Ascending aorta (tissue), 2 donors: ENCODE measurements at regions not wholly inside any gene's neighbourhood (a gene's known extent, or its start where the extent isn't known, plus 50 kb on each side); places are given as distances from the start of the nearest gene placed in this dataset.

ENCODE experiments used
- DNase-seq, 2 donors: peaks; one replicate each; pipeline ENCODE4 v3.0.0-alpha.2; 2019; ENCODE audit warnings: low spot score in 2 of 2
- H3K27ac ChIP-seq, 2 donors: fragments of 200-600 bp; sonication (generic); one replicate each; pipeline ENCODE4 v1.5.1; 2016 to 2017; ENCODE audit warnings: mild to moderate bottlenecking in 1 of 2
- H3K27me3 ChIP-seq: fragments of 200-600 bp; sonication (generic); one replicate; pipeline ENCODE4 v1.5.1; 2017
- H3K36me3 ChIP-seq, 2 donors: fragments of 200-600 bp; sonication (generic); one replicate each; pipeline ENCODE4 v1.5.1; 2016
- H3K4me1 ChIP-seq, 2 donors: fragments of 200-600 bp; sonication (generic); one replicate each; pipeline ENCODE4 v1.5.1; 2016 to 2017; ENCODE audit warnings: mild to moderate bottlenecking in 1 of 2
- H3K4me3 ChIP-seq, 2 donors: fragments of 200-600 bp; sonication (generic); one replicate each; pipeline ENCODE4 v1.5.1; 2016 to 2017; ENCODE audit warnings: mild to moderate bottlenecking in 1 of 2
- H3K9me3 ChIP-seq, 2 donors: fragments of 200-600 bp; sonication (generic); one replicate each; pipeline ENCODE4 v1.5.1; 2016
- CTCF ChIP-seq, 3 experiments: fragments of 200-600 bp in 2 of 3; fragments of 450-650 bp in 1 of 3; sonication (generic) in 2 of 3; IDR thresholded peaks; one replicate each; pipeline ENCODE4 v1.5.1; 2016 to 2019; ENCODE audit warnings: antibody characterized with exemption in 3 of 3, mild to moderate bottlenecking in 1 of 3, moderate library complexity in 1 of 3
- intact Hi-C: fragments of 100-400 bp; cut with DNase I; formaldehyde crosslinking; loops from one replicate; pipeline ENCODE4 v1.15.1; 2023

GRCh38 chr18:25795213-25795612 is 295.2 kb downstream of the SS18 start:
- H3K36me3 ChIP-seq = no peaks in the 10 kb centered on the region
- H3K9me3 ChIP-seq = no peaks in the 10 kb centered on the region
- no peaks in the 10 kb centered on the region for H3K27me3 ChIP-seq
- no peak for DNase-seq
- H3K4me3 ChIP-seq = no peak overlapping the region
- intact Hi-C loops = no loop called here
- no peak overlapping the region for H3K27ac ChIP-seq
- H3K4me1 ChIP-seq = no peaks in the 10 kb centered on the region
- no peak for TF ChIP-seq CTCF (IDR thresholded peaks at IDR 0.05)

- H3K36me3 ChIP-seq = no peaks in the 10 kb centered on the region
- DNase-seq = no peak
- no peak overlapping the region for H3K4me3 ChIP-seq
- no peaks in the 10 kb centered on the region for H3K27me3 ChIP-seq
- H3K9me3 ChIP-seq = no peaks in the 10 kb centered on the region
- no peak overlapping the region for H3K27ac ChIP-seq
- no peak for TF ChIP-seq CTCF (IDR thresholded peaks at IDR 0.05)
- intact Hi-C loops = no loop called here
- H3K4me1 ChIP-seq = no peaks in the 10 kb centered on the region
Observed at GRCh38 chr18:25787276-25787675, 303.1 kb downstream of the SS18 start.

GRCh38 chr18:25786758-25787157 is 303.7 kb downstream of the SS18 start:
- Histone ChIP-seq H3K9me3 (no peaks in the 10 kb centered on the region), H3K27ac (no peak overlapping the region), H3K4me1 (no peaks in the 10 kb centered on the region), H3K27me3 (no peaks in the 10 kb centered on the region), H3K36me3 (no peaks in the 10 kb centered on the region), H3K4me3 (no peak overlapping the region)
- no peak for DNase-seq
- intact Hi-C loops = no loop called here
- no peak for TF ChIP-seq CTCF (IDR thresholded peaks at IDR 0.05)

- no peaks in the 10 kb centered on the region for H3K27me3 ChIP-seq
- no peaks in the 10 kb centered on the region for H3K9me3 ChIP-seq
- no peaks in the 10 kb centered on the region for H3K4me1 ChIP-seq
- intact Hi-C loops = no loop called here
- DNase-seq = no peak
- no peaks in the 10 kb centered on the region for H3K36me3 ChIP-seq
- H3K4me3 ChIP-seq = no peak overlapping the region
- no peak for TF ChIP-seq CTCF (IDR thresholded peaks at IDR 0.05)
- no peak overlapping the region for H3K27ac ChIP-seq
Observed at GRCh38 chr18:25780105-25780504, 310.3 kb downstream of the SS18 start.

GRCh38 chr18:25771796-25772195 is 318.6 kb downstream of the SS18 start:
- H3K36me3 ChIP-seq = no peaks in the 10 kb centered on the region
- no peaks in the 10 kb centered on the region for H3K4me1 ChIP-seq
- no peak overlapping the region for H3K4me3 ChIP-seq
- intact Hi-C loops = no loop called here
- no peaks in the 10 kb centered on the region for H3K27me3 ChIP-seq
- TF ChIP-seq CTCF (IDR thresholded peaks at IDR 0.05) = no peak
- H3K27ac ChIP-seq = no peak overlapping the region
- no peak for DNase-seq
- H3K9me3 ChIP-seq = no peaks in the 10 kb centered on the region

GRCh38 chr18:25764777-25765176 is 325.6 kb downstream of the SS18 start:
- Histone ChIP-seq H3K4me1 (no peaks in the 10 kb centered on the region), H3K27ac (no peak overlapping the region), H3K36me3 (no peaks in the 10 kb centered on the region), H3K9me3 (no peaks in the 10 kb centered on the region), H3K27me3 (no peaks in the 10 kb centered on the region), H3K4me3 (no peak overlapping the region)
- no peak for DNase-seq
- no peak for TF ChIP-seq CTCF (IDR thresholded peaks at IDR 0.05)
- intact Hi-C loops = no loop called here
